SK-N-SH treated with all-trans-retinoic acid at 6 μM for 48 hours (cell line): ENCODE measurements at regions not wholly inside any gene's neighbourhood (a gene's known extent, or its start where the extent isn't known, plus 50 kb on each side); places are given as distances from the start of the nearest gene placed in this dataset.

Source experiments
- ATAC-seq: fragments of 200-7000 bp; cut with Tn5 transposase; 3 replicates; pipeline ENCODE4 v1.9.1; 2020; ENCODE audit warnings: mild to moderate bottlenecking, moderate library complexity
- ARNTL ChIP-seq: fragments of 450-650 bp; formaldehyde crosslinking; IDR thresholded peaks from 2 replicates; pipeline ENCODE4 v1.5.0; 2020; ENCODE audit warnings: low read depth, mild to moderate bottlenecking, moderate library complexity, borderline replicate concordance
- BACH2 ChIP-seq: fragments of 250-450 bp; sonication (Bioruptor Pico); IDR thresholded peaks from 2 replicates; pipeline ENCODE4 v1.9.0; 2021; ENCODE audit warnings: mild to moderate bottlenecking, borderline replicate concordance
- CSDC2 ChIP-seq: fragments of 250-450 bp; sonication (Bioruptor Pico); IDR thresholded peaks from 2 replicates; pipeline ENCODE4 v1.5.0; 2020; ENCODE audit warnings: mild to moderate bottlenecking, moderate library complexity
- ESRRG ChIP-seq: fragments of 250-450 bp; sonication (Bioruptor Pico); IDR thresholded peaks from 2 replicates; pipeline ENCODE4 v1.6.1; 2021; ENCODE audit warnings: mild to moderate bottlenecking
- ISL1 ChIP-seq: fragments of 250-450 bp; sonication (Bioruptor Pico); IDR thresholded peaks from 2 replicates; pipeline ENCODE4 v2.1.2; 2022; ENCODE audit warnings: mild to moderate bottlenecking, moderate library complexity
- OSR1 ChIP-seq: fragments of 250-450 bp; sonication (Bioruptor Pico); IDR thresholded peaks from 2 replicates; pipeline ENCODE4 v1.8.0; 2022; ENCODE audit warnings: moderate library complexity, mild to moderate bottlenecking, inconsistent platforms
- PATZ1 ChIP-seq: fragments of 250-450 bp; sonication (Bioruptor Pico); IDR thresholded peaks from 2 replicates; pipeline ENCODE4 v1.8.0; 2020; ENCODE audit warnings: mild to moderate bottlenecking, moderate library complexity, borderline replicate concordance
- POU6F1 ChIP-seq: fragments of 250-450 bp; sonication (Bioruptor Pico); IDR thresholded peaks from 2 replicates; pipeline ENCODE4 v1.8.0; 2021; ENCODE audit warnings: low read depth, mild to moderate bottlenecking, moderate library complexity, borderline replicate concordance
- PPARA ChIP-seq: fragments of 250-450 bp; sonication (Bioruptor Pico); IDR thresholded peaks from 2 replicates; pipeline ENCODE4 v1.5.0; 2020; ENCODE audit warnings: mild to moderate bottlenecking, borderline replicate concordance
- RARB ChIP-seq: fragments of 250-450 bp; sonication (Bioruptor Pico); IDR thresholded peaks from 2 replicates; pipeline ENCODE4 v1.8.0; 2021; ENCODE audit warnings: mild to moderate bottlenecking, moderate library complexity
- SNAI2 ChIP-seq: fragments of 250-450 bp; sonication (Bioruptor Pico); IDR thresholded peaks from 2 replicates; pipeline ENCODE4 v1.5.0; 2020; ENCODE audit warnings: mild to moderate bottlenecking, moderate library complexity
- TCF4 ChIP-seq: fragments of 250-450 bp; sonication (Bioruptor Pico); IDR thresholded peaks from 2 replicates; pipeline ENCODE4 v1.8.0; 2021; ENCODE audit warnings: mild to moderate bottlenecking, moderate library complexity, borderline replicate concordance
- TOX ChIP-seq: fragments of 250-450 bp; sonication (Bioruptor Pico); IDR thresholded peaks from 2 replicates; pipeline ENCODE4 v1.8.0; 2021; ENCODE audit warnings: mild to moderate bottlenecking, moderate library complexity, borderline replicate concordance
- TSHZ2 ChIP-seq: fragments of 250-450 bp; sonication (Bioruptor Pico); IDR thresholded peaks from 2 replicates; pipeline ENCODE4 v1.5.0; 2020; ENCODE audit warnings: mild to moderate bottlenecking, moderate library complexity
- ZC3H10 ChIP-seq: fragments of 250-450 bp; sonication (Bioruptor Pico); IDR thresholded peaks from 2 replicates; pipeline ENCODE4 v1.5.1; 2021; ENCODE audit warnings: mild to moderate bottlenecking, moderate library complexity
- ZFP30 ChIP-seq: fragments of 450-650 bp; formaldehyde crosslinking; IDR thresholded peaks from 2 replicates; pipeline ENCODE4 v1.5.0; 2022; ENCODE audit warnings: mild to moderate bottlenecking, moderate library complexity
- ZNF565 ChIP-seq: fragments of 450-650 bp; formaldehyde crosslinking; conservative IDR thresholded peaks from 2 replicates; pipeline ENCODE4 v1.5.0; 2020; ENCODE audit warnings: low read depth, mild to moderate bottlenecking, moderate library complexity
- ZNF70 ChIP-seq: fragments of 450-650 bp; formaldehyde crosslinking; IDR thresholded peaks from 2 replicates; pipeline ENCODE4 v1.5.0; 2020; ENCODE audit warnings: mild to moderate bottlenecking, moderate library complexity
- ZNF8 ChIP-seq: fragments of 450-650 bp; formaldehyde crosslinking; IDR thresholded peaks from 2 replicates; pipeline ENCODE4 v1.5.0; 2020; ENCODE audit warnings: mild to moderate bottlenecking, moderate library complexity

DNA sequence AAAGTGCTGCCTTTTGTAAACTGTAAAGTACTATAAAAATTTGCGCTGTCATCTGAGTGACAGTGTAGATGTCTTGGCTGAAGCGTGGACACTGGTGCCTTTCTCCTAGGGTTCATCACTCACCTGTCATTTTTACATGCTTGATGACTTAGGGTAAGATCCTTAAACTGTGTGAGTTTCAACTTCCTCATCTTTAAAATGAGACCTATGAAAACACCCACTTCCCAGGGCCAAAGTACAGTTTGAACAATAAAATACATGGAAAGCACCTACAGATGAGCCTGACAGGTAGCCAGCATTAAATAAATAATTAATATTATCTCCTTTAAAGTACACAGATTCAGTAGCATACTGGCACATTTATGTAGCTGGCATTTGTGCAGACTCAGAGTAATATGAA is 309.9 kb downstream of the CHRM3 start:
- no peak for ATAC-seq
- TF ChIP-seq CSDC2: no peak
- TF ChIP-seq ZNF70 (CRISPR knock-in tag): no peak
- TF ChIP-seq ARNTL (CRISPR knock-in tag): no peak
- no peak for TF ChIP-seq ZNF8 (CRISPR knock-in tag)
- TF ChIP-seq TCF4 (CRISPR knock-in tag): no peak
- TF ChIP-seq TSHZ2 (CRISPR knock-in tag): no peak
- no peak for TF ChIP-seq PATZ1 (CRISPR knock-in tag)
- TF ChIP-seq BACH2 (CRISPR knock-in tag): no peak
- TF ChIP-seq ESRRG (CRISPR knock-in tag): no peak
- TF ChIP-seq ISL1 (CRISPR knock-in tag): no peak

DNA sequence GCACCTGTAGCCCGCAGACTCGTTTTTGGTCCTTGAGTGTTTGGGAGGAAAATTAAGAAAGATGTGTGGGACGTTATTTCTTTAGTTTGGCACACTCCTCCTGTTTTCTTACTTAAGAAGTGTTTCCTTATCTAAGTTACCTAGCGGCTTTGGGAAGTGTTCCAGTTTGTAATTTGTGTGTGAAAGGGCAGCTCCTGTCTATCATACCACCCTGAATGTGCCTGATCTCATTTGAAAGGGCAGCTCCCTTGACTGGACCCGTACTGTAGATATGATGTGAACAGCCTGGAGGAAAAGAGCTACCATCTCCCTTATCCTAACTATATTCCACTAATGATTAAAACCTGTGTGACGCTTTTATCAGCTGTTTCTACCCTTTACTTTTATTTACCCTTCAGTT is 314.3 kb downstream of the CHRM3 start:
- ATAC-seq: no peak
- TF ChIP-seq ZNF565: no peak
- no peak for TF ChIP-seq TSHZ2 (CRISPR knock-in tag)
- no peak for TF ChIP-seq PATZ1 (CRISPR knock-in tag)
- no peak for TF ChIP-seq PPARA (CRISPR knock-in tag)
- TF ChIP-seq TOX (CRISPR knock-in tag): no peak
- no peak for TF ChIP-seq BACH2 (CRISPR knock-in tag)
- no peak for TF ChIP-seq RARB (CRISPR knock-in tag)
- TF ChIP-seq ZFP30: no peak
- no peak for TF ChIP-seq SNAI2
- TF ChIP-seq ZNF8 (CRISPR knock-in tag): no peak
- no peak for TF ChIP-seq OSR1 (CRISPR knock-in tag)
- no peak for TF ChIP-seq ISL1 (CRISPR knock-in tag)
- no peak for TF ChIP-seq CSDC2
- TF ChIP-seq ZC3H10 (CRISPR knock-in tag): no peak
- no peak for TF ChIP-seq POU6F1 (CRISPR knock-in tag)

- no peak for TF ChIP-seq BACH2 (CRISPR knock-in tag)
- no peak for TF ChIP-seq TSHZ2 (CRISPR knock-in tag)
- no peak for TF ChIP-seq ZFP30
- TF ChIP-seq TCF4 (CRISPR knock-in tag): no peak
- TF ChIP-seq ZC3H10 (CRISPR knock-in tag): no peak
- no peak for ATAC-seq
Measured at GRCh38 chr1:239703075-239703474, 316.7 kb downstream of the CHRM3 start.
